GM19328 (cell line): ENCODE measurements at regions not wholly inside any gene's neighbourhood (a gene's known extent, or its start where the extent isn't known, plus 50 kb on each side); places are given as distances from the start of the nearest gene placed in this dataset.
"Not testable (repeated sequence)": the region's sequence is repeated elsewhere in the genome, so short reads cannot be mapped to it uniquely, and the experiment has no call there.

Source experiments
- ATAC-seq: cut with Tn5 transposase; IDR thresholded peaks from one replicate; pipeline ENCODE4 v1.9.1; 2021; ENCODE audit warnings: mild to moderate bottlenecking, moderate library complexity; ENCODE audit not compliant: unreplicated experiment

DNA sequence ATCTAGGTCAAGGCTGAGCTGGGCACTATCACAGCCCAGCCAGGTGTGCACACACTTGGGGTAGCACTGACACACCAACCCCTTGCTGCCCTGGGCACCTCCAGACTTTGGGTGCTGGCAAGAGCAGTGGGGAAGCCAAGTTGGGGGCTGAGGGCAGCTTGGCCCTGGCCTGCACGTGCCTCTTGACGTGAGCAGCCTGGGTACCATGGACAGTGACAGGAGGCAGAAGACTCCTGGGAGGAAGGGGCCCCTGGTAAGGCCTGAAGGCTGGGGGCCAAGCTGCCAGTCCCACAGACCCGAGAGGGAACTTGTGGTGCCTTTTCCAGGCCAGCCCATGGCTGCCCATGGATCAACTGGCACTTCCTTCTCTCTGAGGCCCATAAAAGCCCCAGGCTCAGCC is 124.1 kb upstream of the SFSWAP start:
- ATAC-seq, result no peak

DNA sequence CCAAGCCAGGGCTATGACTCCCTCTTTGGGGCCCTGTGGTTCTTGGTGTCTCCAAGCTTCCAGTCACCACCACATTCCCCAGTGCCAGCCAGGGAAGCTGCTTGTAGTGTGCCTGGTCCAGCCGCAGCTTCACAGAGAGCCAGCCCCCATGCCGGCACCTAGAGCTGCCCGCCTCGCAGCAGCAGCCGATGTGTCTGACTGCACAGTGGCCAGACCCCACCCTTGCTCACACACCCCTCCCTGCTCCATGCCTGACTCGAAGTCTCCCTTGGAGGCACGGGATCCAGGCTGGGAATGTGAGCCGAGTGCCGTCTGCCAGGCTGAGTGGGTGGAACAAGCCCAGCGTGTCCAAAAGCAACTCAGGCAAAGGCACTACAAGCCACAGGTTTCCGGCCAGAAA is 123.3 kb upstream of the SFSWAP start:
- no peak for ATAC-seq

DNA sequence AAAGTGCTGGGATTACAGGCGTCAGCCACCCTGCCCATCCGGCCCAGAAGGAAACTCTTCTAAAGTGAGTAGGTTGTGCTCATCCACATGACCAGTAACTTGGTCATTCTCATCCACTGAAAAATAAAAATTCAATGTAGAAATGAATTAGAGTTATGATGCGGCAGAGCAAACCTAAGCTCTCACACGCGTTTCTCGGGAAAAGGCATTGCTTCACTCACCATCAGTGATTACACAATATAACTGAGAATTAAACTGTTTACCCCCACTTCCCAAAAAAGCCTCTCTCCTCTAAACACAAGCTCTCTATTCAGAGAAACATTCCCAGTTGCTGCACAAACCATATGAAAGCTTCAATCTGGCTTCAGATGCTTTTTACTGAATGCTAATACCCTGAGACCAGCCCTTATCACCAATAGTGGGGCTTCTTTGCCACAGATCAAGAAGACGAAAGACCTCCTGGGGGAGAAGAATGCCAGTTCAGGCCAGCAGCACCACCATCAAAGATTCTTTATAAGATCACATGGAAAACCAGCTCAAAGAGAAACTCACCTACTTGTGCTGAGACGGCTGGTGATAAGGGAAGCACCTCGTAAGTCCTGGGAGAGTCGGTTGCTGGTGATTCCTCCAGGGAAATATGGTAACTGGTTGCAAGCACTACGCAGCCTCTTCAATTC is 121.5 kb upstream of the SFSWAP start:
- no peak for ATAC-seq

DNA sequence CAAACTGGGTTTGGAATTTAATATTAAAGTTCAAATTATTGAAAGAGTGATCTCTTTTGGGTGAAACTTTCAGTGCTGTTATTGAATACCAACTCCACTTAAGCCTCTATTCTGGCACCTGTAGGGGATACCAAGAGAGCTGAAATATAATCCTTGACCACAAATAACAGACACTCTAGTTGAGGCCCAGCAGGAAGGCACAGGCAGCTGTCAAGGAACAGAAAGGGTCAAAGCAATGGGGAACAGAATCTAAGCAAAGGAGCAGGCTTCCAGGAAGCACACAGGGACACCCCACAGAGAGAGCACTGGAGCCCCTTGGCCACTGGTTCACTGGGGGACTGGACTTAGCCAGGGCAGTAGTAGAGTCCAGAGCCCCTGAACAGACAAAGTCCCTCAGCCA is 120.9 kb upstream of the SFSWAP start:
- ATAC-seq, result no peak

GRCh38 chr12:131591136-131591535 is 119.8 kb upstream of the SFSWAP start:
- ATAC-seq, result no peak

GRCh38 chr12:131591714-131592709 is 118.9 kb upstream of the SFSWAP start:
- no peak for ATAC-seq

DNA sequence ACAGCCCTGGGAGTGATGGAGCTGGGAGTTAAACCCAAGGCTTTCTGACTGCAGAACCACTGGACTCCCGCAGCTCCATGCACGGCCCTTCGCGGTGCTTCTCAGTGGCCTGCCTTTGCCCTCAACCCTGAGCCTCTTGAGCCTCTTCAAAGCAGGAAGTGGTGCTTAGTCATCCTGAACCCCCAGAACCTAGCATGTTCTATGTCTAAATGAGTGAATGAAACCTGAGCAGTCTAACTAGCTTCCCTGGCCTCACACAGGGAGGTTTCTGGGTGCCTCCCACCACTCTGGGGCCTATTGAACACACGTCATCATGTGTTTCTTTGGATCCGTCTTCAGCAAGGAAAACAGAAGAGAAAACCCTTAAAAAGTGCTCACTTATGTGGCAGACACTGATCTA is 117.9 kb upstream of the SFSWAP start:
- peak; percentile 96 for ATAC-seq

DNA sequence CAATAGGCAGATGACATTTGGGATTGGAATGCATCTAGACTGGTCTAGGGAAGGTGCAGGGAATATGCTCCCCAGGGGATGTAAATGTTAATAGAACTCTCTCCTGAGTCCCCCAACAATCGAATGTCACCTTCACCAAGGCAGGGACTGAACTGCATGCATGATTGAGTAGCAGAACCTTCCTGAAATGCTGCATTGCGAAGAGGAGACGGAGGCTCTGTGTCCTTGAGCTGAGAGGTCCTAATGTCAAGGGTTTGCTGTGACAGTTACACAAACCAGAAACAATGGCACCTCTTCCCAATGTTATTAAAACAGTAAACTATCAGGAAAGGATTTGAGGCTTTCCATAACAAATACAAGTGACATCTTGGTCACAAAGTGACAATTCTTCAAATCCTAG is 117.5 kb upstream of the SFSWAP start:
- no peak for ATAC-seq

- no peak for ATAC-seq
Measured at GRCh38 chr12:131596115-131596514, 114.8 kb upstream of the SFSWAP start.

- no peak for ATAC-seq
Measured at GRCh38 chr12:131597333-131597732, 113.6 kb upstream of the SFSWAP start.

GRCh38 chr12:131598717-131599116 is 112.2 kb upstream of the SFSWAP start:
- ATAC-seq, result no peak

- no peak for ATAC-seq
Measured at GRCh38 chr12:131599190-131600159, 111.4 kb upstream of the SFSWAP start.

- ATAC-seq, result no peak
Measured at GRCh38 chr12:131600160-131600532, 110.7 kb upstream of the SFSWAP start.

- ATAC-seq, result not testable (repeated sequence)
Measured at GRCh38 chr12:131601499-131601898, 109.4 kb upstream of the SFSWAP start.

- ATAC-seq, result no peak
Measured at GRCh38 chr12:131603106-131603938, 107.6 kb upstream of the SFSWAP start.

DNA sequence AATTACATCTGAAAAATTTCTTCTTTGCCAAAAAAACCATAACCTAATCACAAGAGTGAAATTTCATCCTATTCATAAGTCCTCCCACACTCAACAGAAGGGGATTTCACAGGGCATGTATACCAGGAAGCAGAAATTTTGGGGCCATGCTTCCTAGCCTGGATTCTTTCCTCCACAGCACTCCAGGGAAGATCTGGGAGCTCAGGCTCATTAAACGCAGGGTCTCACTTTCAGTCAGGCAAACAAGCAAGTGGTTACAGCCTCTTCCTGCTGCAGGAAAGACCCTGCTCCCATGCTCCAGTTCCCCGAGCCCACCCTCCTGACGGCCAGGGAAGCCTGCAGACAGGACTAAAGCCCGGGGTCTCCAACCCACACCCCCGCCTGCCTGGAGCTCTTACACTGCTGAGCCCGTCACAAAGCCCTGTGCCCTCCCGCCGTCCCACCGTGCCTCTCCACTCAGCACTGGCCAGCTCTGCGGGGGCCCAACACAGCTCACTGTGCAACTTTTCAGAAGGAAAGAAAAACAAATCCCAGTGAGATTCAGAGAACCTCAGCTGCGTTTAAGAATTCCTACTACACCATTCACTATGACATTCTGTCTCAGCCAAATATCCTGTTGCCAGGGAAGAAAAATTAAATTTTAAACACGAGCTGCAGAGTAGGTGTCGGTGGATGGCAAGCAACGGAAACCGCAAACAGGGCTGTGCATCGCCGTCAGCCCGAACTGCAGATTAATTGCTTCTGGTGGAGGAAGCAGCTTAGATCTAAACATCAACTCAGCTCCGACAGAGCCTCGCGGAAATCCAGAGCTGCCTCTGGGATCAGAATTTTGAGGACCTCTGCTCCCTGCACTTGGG is 106.7 kb upstream of the SFSWAP start:
- ATAC-seq, result no peak

- no peak for ATAC-seq
Measured at GRCh38 chr12:131604859-131605258, 106.0 kb upstream of the SFSWAP start.

DNA sequence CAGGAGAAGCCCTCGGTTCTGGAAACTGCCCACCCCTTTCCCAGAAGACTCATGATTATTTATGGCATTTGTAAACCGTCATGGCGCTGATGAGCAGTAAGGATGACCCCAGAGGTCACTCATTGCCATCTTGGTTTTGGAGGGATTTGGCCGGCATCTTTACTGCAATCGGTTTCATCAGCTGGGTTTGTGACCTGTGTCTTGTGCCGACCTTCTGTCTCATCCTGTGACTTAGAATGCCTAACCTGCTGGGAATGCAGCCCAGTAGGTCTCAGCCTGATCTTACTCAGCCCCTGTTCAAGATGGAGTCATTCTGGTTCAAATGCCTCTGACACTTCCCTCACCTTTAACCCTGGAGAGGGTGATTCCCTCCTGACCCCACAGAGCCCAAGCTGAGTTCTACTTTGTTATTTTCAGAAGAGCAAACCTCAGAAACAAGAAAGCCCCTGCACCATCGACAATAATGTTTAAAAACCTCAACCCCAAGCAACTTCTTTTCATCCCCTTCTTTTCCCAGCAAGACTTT is 105.5 kb upstream of the SFSWAP start:
- ATAC-seq, result no peak
